ENCODE measurements at regions not wholly inside any gene's neighbourhood (a gene's known extent, or its start where the extent isn't known, plus 50 kb on each side); places are given as distances from the start of the nearest gene placed in this dataset.
A peak's percentile ranks its signal among the peaks of the same experiment; 100 is the strongest.

- no peak for DNase-seq
- Mint-ChIP-seq H3K4me1 (no peaks in the 10 kb centered on the region), H3K4me3 (no peak overlapping the region), H3K27me3 (no peaks in the 10 kb centered on the region), H3K27ac (no peak overlapping the region), H3K9me3 (peaks cover 0 to 6% of the 10 kb centered on the region in 2 donors)
- ATAC-seq = no peak
Measured at GRCh38 chrY:8644926-8645325, 692.3 kb upstream of the TSPY4 start.

GRCh38 chrY:8652445-8652844, 684.8 kb upstream of the TSPY4 start:
- ATAC-seq = no peak
- H3K4me1 Mint-ChIP-seq = no peaks in the 10 kb centered on the region

GRCh38 chrY:8655017-8655416, 682.2 kb upstream of the TSPY4 start:
- Mint-ChIP-seq H3K9me3 (peaks cover 0 to 4% of the 10 kb centered on the region in 2 donors), H3K27ac (no peak overlapping the region), H3K4me3 (no peak overlapping the region), H3K4me1 (no peaks in the 10 kb centered on the region), H3K27me3 (no peaks in the 10 kb centered on the region)
- ATAC-seq (no peak), DNase-seq (no peak)

More at GRCh38 chrY:8652445-8652844, 684.8 kb upstream of the TSPY4 start:
- Mint-ChIP-seq H3K9me3 (peaks cover 0 to 6% of the 10 kb centered on the region in 2 donors), H3K27me3 (no peaks in the 10 kb centered on the region), H3K4me3 (no peak overlapping the region), H3K27ac (no peak overlapping the region)
- DNase-seq = no peak

- H3K4me1 Mint-ChIP-seq = no peaks in the 10 kb centered on the region
- H3K27ac Mint-ChIP-seq = no peak overlapping the region
- ATAC-seq (no peak), DNase-seq (no peak)
- H3K9me3 Mint-ChIP-seq = peaks cover 0 to 4% of the 10 kb centered on the region in 2 donors
- no peak overlapping the region for H3K4me3 Mint-ChIP-seq
- no peaks in the 10 kb centered on the region for H3K27me3 Mint-ChIP-seq
Measured at GRCh38 chrY:8656101-8656500, 681.2 kb upstream of the TSPY4 start.

- no peaks in the 10 kb centered on the region for H3K4me1 Mint-ChIP-seq
- H3K9me3 Mint-ChIP-seq = peaks cover 0 to 4% of the 10 kb centered on the region in 2 donors
- no peak for DNase-seq
- H3K4me3 Mint-ChIP-seq = no peak overlapping the region
- H3K27ac Mint-ChIP-seq = no peak overlapping the region
- ATAC-seq = no peak
- H3K27me3 Mint-ChIP-seq = no peaks in the 10 kb centered on the region
Measured at GRCh38 chrY:8656515-8656914, 680.7 kb upstream of the TSPY4 start.

- ATAC-seq = no peak
- Mint-ChIP-seq H3K4me1 (no peaks in the 10 kb centered on the region), H3K4me3 (no peak overlapping the region), H3K27me3 (no peaks in the 10 kb centered on the region), H3K9me3 (peaks cover 0 to 4% of the 10 kb centered on the region in 2 donors), H3K27ac (no peak overlapping the region)
- DNase-seq = no peak
Measured at GRCh38 chrY:8659721-8660120, 677.5 kb upstream of the TSPY4 start.

GRCh38 chrY:8673896-8674295, 663.4 kb upstream of the TSPY4 start:
- no peaks in the 10 kb centered on the region for H3K9me3 Mint-ChIP-seq
- ATAC-seq (no peak), DNase-seq (no peak)
- no peak overlapping the region for H3K4me3 Mint-ChIP-seq
- no peaks in the 10 kb centered on the region for H3K27me3 Mint-ChIP-seq
- no peak overlapping the region for H3K27ac Mint-ChIP-seq
- H3K4me1 Mint-ChIP-seq = no peaks in the 10 kb centered on the region

GRCh38 chrY:8677336-8677935, 659.8 kb upstream of the TSPY4 start:
- ATAC-seq (no peak), DNase-seq (no peak)
- Mint-ChIP-seq H3K27me3 (no peaks in the 10 kb centered on the region), H3K27ac (no peak overlapping the region), H3K4me3 (no peak overlapping the region), H3K4me1 (no peaks in the 10 kb centered on the region), H3K9me3 (no peaks in the 10 kb centered on the region)

- H3K4me3 Mint-ChIP-seq = no peak overlapping the region
- ATAC-seq (no peak), DNase-seq (no peak)
- H3K27me3 Mint-ChIP-seq = no peaks in the 10 kb centered on the region
- H3K9me3 Mint-ChIP-seq = no peaks in the 10 kb centered on the region
- H3K27ac Mint-ChIP-seq = no peak overlapping the region
- H3K4me1 Mint-ChIP-seq = no peaks in the 10 kb centered on the region
Measured at GRCh38 chrY:8687154-8687553, 650.1 kb upstream of the TSPY4 start.

- Mint-ChIP-seq H3K4me3 (no peak overlapping the region), H3K4me1 (no peaks in the 10 kb centered on the region), H3K27me3 (no peaks in the 10 kb centered on the region), H3K9me3 (no peaks in the 10 kb centered on the region), H3K27ac (no peak overlapping the region)
- no peak for DNase-seq
- no peak for ATAC-seq
Measured at GRCh38 chrY:8690901-8691685, 646.2 kb upstream of the TSPY4 start.

- Mint-ChIP-seq H3K27me3 (no peaks in the 10 kb centered on the region), H3K4me3 (no peak overlapping the region), H3K27ac (no peak overlapping the region), H3K4me1 (no peaks in the 10 kb centered on the region), H3K9me3 (no peaks in the 10 kb centered on the region)
- ATAC-seq (no peak), DNase-seq (no peak)
Measured at GRCh38 chrY:8698571-8698970, 638.7 kb upstream of the TSPY4 start.

GRCh38 chrY:8705636-8706300, 631.5 kb upstream of the TSPY4 start:
- Mint-ChIP-seq H3K27ac (no peak overlapping the region), H3K27me3 (no peaks in the 10 kb centered on the region), H3K4me1 (no peaks in the 10 kb centered on the region), H3K9me3 (no peaks in the 10 kb centered on the region), H3K4me3 (no peak overlapping the region)
- no peak for DNase-seq
- ATAC-seq = no peak

GRCh38 chrY:8712296-8712695, 625.0 kb upstream of the TSPY4 start:
- Mint-ChIP-seq H3K27me3 (no peaks in the 10 kb centered on the region), H3K4me3 (no peak overlapping the region), H3K4me1 (no peaks in the 10 kb centered on the region), H3K27ac (peak overlapping the region in 1 of 2 donors; percentile 78), H3K9me3 (no peaks in the 10 kb centered on the region)
- DNase-seq = no peak
- ATAC-seq = no peak

GRCh38 chrY:8715226-8715625, 622.0 kb upstream of the TSPY4 start:
- Mint-ChIP-seq H3K27me3 (no peaks in the 10 kb centered on the region), H3K4me3 (no peak overlapping the region), H3K27ac (no peak overlapping the region), H3K9me3 (no peaks in the 10 kb centered on the region), H3K4me1 (no peaks in the 10 kb centered on the region)
- ATAC-seq (no peak), DNase-seq (no peak)

- Mint-ChIP-seq H3K27me3 (peaks cover 7% of the 10 kb centered on the region), H3K9me3 (no peaks in the 10 kb centered on the region), H3K4me3 (no peak overlapping the region), H3K27ac (no peak overlapping the region), H3K4me1 (no peaks in the 10 kb centered on the region)
- DNase-seq (no peak), ATAC-seq (no peak)
Measured at GRCh38 chrY:8726616-8727015, 610.6 kb upstream of the TSPY4 start.

GRCh38 chrY:8729971-8730370, 607.3 kb upstream of the TSPY4 start:
- DNase-seq (no peak), ATAC-seq (no peak)
- Mint-ChIP-seq H3K9me3 (no peaks in the 10 kb centered on the region), H3K27me3 (peaks cover 7% of the 10 kb centered on the region), H3K4me3 (no peak overlapping the region), H3K27ac (no peak overlapping the region), H3K4me1 (no peaks in the 10 kb centered on the region)
